ENCODE measurements at regions not wholly inside any gene's neighbourhood (a gene's known extent, or its start where the extent isn't known, plus 50 kb on each side); places are given as distances from the start of the nearest gene placed in this dataset.

DNA sequence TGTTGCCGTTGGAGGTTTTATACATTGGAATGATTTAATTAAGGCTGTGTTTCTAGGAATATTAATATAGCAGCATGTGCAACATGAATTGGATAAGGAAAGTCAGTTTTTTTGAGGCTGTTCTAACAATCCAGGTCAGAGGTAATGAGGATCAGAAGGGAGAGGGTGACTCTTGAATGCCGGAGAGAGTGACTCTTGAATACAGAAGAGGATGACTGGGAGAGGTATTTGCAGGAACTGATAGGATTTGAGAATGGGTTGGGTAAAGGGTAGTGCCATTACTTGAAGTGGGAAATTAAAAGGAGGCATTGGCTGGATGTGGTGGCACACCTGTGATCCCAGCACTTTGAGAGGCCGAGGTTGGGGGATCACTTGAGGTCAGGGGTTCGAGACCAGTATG, 55.6 kb upstream of the MACF1 start:
- TF ChIP-seq POLR2A (IDR thresholded peaks at IDR 0.05): no peak
- TF ChIP-seq, protein P1, sequence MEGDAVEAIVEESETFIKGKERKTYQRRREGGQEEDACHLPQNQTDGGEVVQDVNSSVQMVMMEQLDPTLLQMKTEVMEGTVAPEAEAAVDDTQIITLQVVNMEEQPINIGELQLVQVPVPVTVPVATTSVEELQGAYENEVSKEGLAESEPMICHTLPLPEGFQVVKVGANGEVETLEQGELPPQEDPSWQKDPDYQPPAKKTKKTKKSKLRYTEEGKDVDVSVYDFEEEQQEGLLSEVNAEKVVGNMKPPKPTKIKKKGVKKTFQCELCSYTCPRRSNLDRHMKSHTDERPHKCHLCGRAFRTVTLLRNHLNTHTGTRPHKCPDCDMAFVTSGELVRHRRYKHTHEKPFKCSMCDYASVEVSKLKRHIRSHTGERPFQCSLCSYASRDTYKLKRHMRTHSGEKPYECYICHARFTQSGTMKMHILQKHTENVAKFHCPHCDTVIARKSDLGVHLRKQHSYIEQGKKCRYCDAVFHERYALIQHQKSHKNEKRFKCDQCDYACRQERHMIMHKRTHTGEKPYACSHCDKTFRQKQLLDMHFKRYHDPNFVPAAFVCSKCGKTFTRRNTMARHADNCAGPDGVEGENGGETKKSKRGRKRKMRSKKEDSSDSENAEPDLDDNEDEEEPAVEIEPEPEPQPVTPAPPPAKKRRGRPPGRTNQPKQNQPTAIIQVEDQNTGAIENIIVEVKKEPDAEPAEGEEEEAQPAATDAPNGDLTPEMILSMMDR (IDR thresholded peaks at IDR 0.05): no peak
- no peak for TF ChIP-seq POLR2AphosphoS5 (IDR thresholded peaks at IDR 0.05)
